ENCODE measurements at regions not wholly inside any gene's neighbourhood (a gene's known extent, or its start where the extent isn't known, plus 50 kb on each side); places are given as distances from the start of the nearest gene placed in this dataset.

- DNase-seq = no peak
Measured at GRCh38 chr18:27695503-27695902, 481.4 kb downstream of the CDH2 start.

GRCh38 chr18:27695052-27695451 lies 481.9 kb downstream of the CDH2 start:
- DNase-seq = no peak

- no peak for DNase-seq
Measured at GRCh38 chr18:27688581-27688980, 488.3 kb downstream of the CDH2 start.

GRCh38 chr18:27687351-27687979 lies 489.5 kb downstream of the CDH2 start:
- DNase-seq = no peak

- DNase-seq = no peak
Measured at GRCh38 chr18:27685807-27686412, 491.0 kb downstream of the CDH2 start.

- DNase-seq = no peak
Measured at GRCh38 chr18:27685091-27685490, 491.8 kb downstream of the CDH2 start.

GRCh38 chr18:27674411-27674810 lies 489.3 kb upstream of the CHST9 start:
- no peak for DNase-seq

GRCh38 chr18:27673861-27674260 lies 488.8 kb upstream of the CHST9 start:
- no peak for DNase-seq

GRCh38 chr18:27668158-27668557 lies 483.1 kb upstream of the CHST9 start:
- no peak for DNase-seq

- DNase-seq = no peak
Measured at GRCh38 chr18:27667064-27667463, 482.0 kb upstream of the CHST9 start.

GRCh38 chr18:27666016-27666415 lies 480.9 kb upstream of the CHST9 start:
- no peak for DNase-seq

- no peak for DNase-seq
Measured at GRCh38 chr18:27665264-27665799, 480.2 kb upstream of the CHST9 start.

- no peak for DNase-seq
Measured at GRCh38 chr18:27662949-27663348, 477.8 kb upstream of the CHST9 start.

- DNase-seq = no peak
Measured at GRCh38 chr18:27662537-27662936, 477.4 kb upstream of the CHST9 start.

GRCh38 chr18:27661320-27662018 lies 476.4 kb upstream of the CHST9 start:
- no peak for DNase-seq

GRCh38 chr18:27656905-27657304 lies 471.8 kb upstream of the CHST9 start:
- DNase-seq = no peak

- DNase-seq = no peak
Measured at GRCh38 chr18:27656167-27656778, 471.2 kb upstream of the CHST9 start.

GRCh38 chr18:27653247-27653646 lies 468.1 kb upstream of the CHST9 start:
- DNase-seq = no peak

- DNase-seq = no peak
Measured at GRCh38 chr18:27652480-27653121, 467.5 kb upstream of the CHST9 start.

- no peak for DNase-seq
Measured at GRCh38 chr18:27649621-27650020, 464.5 kb upstream of the CHST9 start.

GRCh38 chr18:27645929-27646328 lies 460.8 kb upstream of the CHST9 start:
- DNase-seq = no peak

GRCh38 chr18:27636576-27637085 lies 451.5 kb upstream of the CHST9 start:
- no peak for DNase-seq
